H9 (cell line): ENCODE measurements at regions not wholly inside any gene's neighbourhood (a gene's known extent, or its start where the extent isn't known, plus 50 kb on each side); places are given as distances from the start of the nearest gene placed in this dataset.

Experiments used
- DNase-seq: peaks from one replicate; pipeline ENCODE4 v3.0.0-alpha.2; 2017
- H2AFZ ChIP-seq: one replicate; pipeline ENCODE4 v1.6.1; 2013; ENCODE audit warnings: mild to moderate bottlenecking, low read length, control low read depth, moderate library complexity
- H2AK5ac ChIP-seq: 2 replicates; pipeline ENCODE4 v1.6.1; 2013; ENCODE audit warnings: low read length, control low read depth, mixed read lengths; ENCODE audit not compliant: insufficient read length
- H2BK120ac ChIP-seq: one replicate; pipeline ENCODE4 v1.6.1; 2013; ENCODE audit warnings: low read depth, mild to moderate bottlenecking, low read length, control low read depth, inconsistent platforms; ENCODE audit not compliant: poor library complexity, severe bottlenecking
- H2BK12ac ChIP-seq: 2 replicates; pipeline ENCODE4 v1.6.1; 2013; ENCODE audit warnings: low read length, control low read depth, mixed read lengths, low read depth; ENCODE audit not compliant: insufficient read length
- H2BK15ac ChIP-seq: 2 replicates; pipeline ENCODE4 v1.6.1; 2013; ENCODE audit warnings: low read depth, low read length, control low read depth
- H2BK20ac ChIP-seq: one replicate; pipeline ENCODE4 v1.6.1; 2013; ENCODE audit warnings: low read depth, mild to moderate bottlenecking, low read length, control low read depth, inconsistent platforms; ENCODE audit not compliant: poor library complexity, severe bottlenecking
- H2BK5ac ChIP-seq: 2 replicates; pipeline ENCODE4 v1.6.1; 2013; ENCODE audit warnings: low read length, control low read depth, mixed read lengths; ENCODE audit not compliant: insufficient read length
- H3K14ac ChIP-seq: 2 replicates; pipeline ENCODE4 v1.6.1; 2013; ENCODE audit warnings: low read length, control low read depth; ENCODE audit not compliant: insufficient read depth
- H3K18ac ChIP-seq: 2 replicates; pipeline ENCODE4 v1.6.1; 2013; ENCODE audit warnings: low read depth, mild to moderate bottlenecking, mixed read lengths, low read length, control low read depth; ENCODE audit not compliant: insufficient read length
- H3K23ac ChIP-seq: 2 replicates; pipeline ENCODE4 v1.6.1; 2013; ENCODE audit warnings: low read length, control low read depth, mixed read lengths, low read depth; ENCODE audit not compliant: insufficient read length
- H3K23me2 ChIP-seq: 2 replicates; pipeline ENCODE4 v1.6.1; 2013; ENCODE audit warnings: low read depth, mild to moderate bottlenecking, mixed read lengths, low read length, control low read depth; ENCODE audit not compliant: insufficient read length, poor library complexity, severe bottlenecking
- H3K27ac ChIP-seq: 2 replicates; pipeline ENCODE4 v1.5.1; 2013; ENCODE audit warnings: low read length, control low read depth, mixed read lengths, low read depth; ENCODE audit not compliant: insufficient read length
- H3K27me3 ChIP-seq: 2 replicates; pipeline ENCODE4 v1.6.1; 2013; ENCODE audit warnings: low read length, control low read depth, inconsistent platforms; ENCODE audit not compliant: insufficient read depth
- H3K4ac ChIP-seq: 2 replicates; pipeline ENCODE4 v1.6.1; 2013; ENCODE audit warnings: low read depth, mild to moderate bottlenecking, control low read depth, inconsistent platforms, low read length, moderate library complexity
- H3K4me1 ChIP-seq: 2 replicates; pipeline ENCODE4 v1.6.1; 2013; ENCODE audit warnings: low read length, control low read depth, inconsistent platforms; ENCODE audit not compliant: insufficient read depth
- H3K4me2 ChIP-seq: 2 replicates; pipeline ENCODE4 v1.6.1; 2013; ENCODE audit warnings: low read length, control low read depth, mixed read lengths; ENCODE audit not compliant: insufficient read length, insufficient read depth
- H3K56ac ChIP-seq: 2 replicates; pipeline ENCODE4 v1.6.1; 2013; ENCODE audit warnings: low read depth, mild to moderate bottlenecking, mixed read lengths, low read length, control low read depth; ENCODE audit not compliant: insufficient read length
- H3K79me1 ChIP-seq: 2 replicates; pipeline ENCODE4 v1.6.1; 2013; ENCODE audit warnings: low read depth, mild to moderate bottlenecking, moderate library complexity, low read length, control low read depth, inconsistent platforms; ENCODE audit not compliant: insufficient read depth, poor library complexity, severe bottlenecking
- H3K79me2 ChIP-seq: 2 replicates; pipeline ENCODE4 v1.6.1; 2013; ENCODE audit warnings: low read length, control low read depth, inconsistent platforms; ENCODE audit not compliant: insufficient read depth
- H3K9ac ChIP-seq: 2 replicates; pipeline ENCODE4 v1.6.1; 2013; ENCODE audit warnings: low read length, control low read depth, mixed read lengths; ENCODE audit not compliant: insufficient read length; ENCODE audit errors: extremely low read depth
- H3K9me3 ChIP-seq: one replicate; pipeline ENCODE4 v1.6.1; 2013; ENCODE audit warnings: low read depth, low read length, inconsistent platforms; ENCODE audit not compliant: control insufficient read depth
- H3T11ph ChIP-seq: one replicate; pipeline ENCODE4 v1.6.1; 2013; ENCODE audit warnings: mild to moderate bottlenecking, low read length, control low read depth, inconsistent platforms
- H4K20me1 ChIP-seq: one replicate; pipeline ENCODE4 v1.6.1; 2013; ENCODE audit not compliant: control insufficient read depth, insufficient read length, insufficient read depth
- H4K5ac ChIP-seq: 2 replicates; pipeline ENCODE4 v1.6.1; 2013; ENCODE audit warnings: low read depth, mild to moderate bottlenecking, mixed read lengths, low read length, control low read depth; ENCODE audit not compliant: insufficient read length
- H4K8ac ChIP-seq: replicated peaks from 2 replicates; pipeline ENCODE4 v1.6.1; 2013; ENCODE audit warnings: low read length, control low read depth, mixed read lengths, low read depth; ENCODE audit not compliant: insufficient read length
- H4K91ac ChIP-seq: 2 replicates; pipeline ENCODE4 v1.6.1; 2013; ENCODE audit warnings: low read depth, mild to moderate bottlenecking, moderate library complexity, mixed read lengths, low read length, control low read depth; ENCODE audit not compliant: insufficient read length
- H3K27ac Mint-ChIP-seq, 3 experiments: 2 replicates in 2 of 3; 3 replicates in 1 of 3; pipeline ENCODE4 v1.8.0; 2020 to 2021; ENCODE audit warnings: mixed read lengths in 3 of 3, mild to moderate bottlenecking in 1 of 3, moderate library complexity in 1 of 3
- H3K27me3 Mint-ChIP-seq: 2 replicates; pipeline ENCODE4 v1.8.0; 2021; ENCODE audit warnings: low read depth, mild to moderate bottlenecking, moderate library complexity, mixed read lengths
- H3K36me3 Mint-ChIP-seq, 3 experiments: 2 replicates in 2 of 3; 3 replicates in 1 of 3; pipeline ENCODE4 v1.8.0; 2020 to 2021; ENCODE audit warnings: low read depth in 3 of 3, mixed read lengths in 3 of 3; ENCODE audit not compliant: insufficient read depth in 1 of 3
- H3K4me1 Mint-ChIP-seq, 2 experiments: 2 replicates each; pipeline ENCODE4 v1.8.0; 2020; ENCODE audit warnings: mixed read lengths in 2 of 2
- H3K4me3 Mint-ChIP-seq, 2 experiments: 2 replicates in 1 of 2; 3 replicates in 1 of 2; pipeline ENCODE4 v1.8.0; 2020 to 2021; ENCODE audit warnings: mild to moderate bottlenecking in 2 of 2, mixed read lengths in 2 of 2, moderate library complexity in 1 of 2
- H3K9me3 Mint-ChIP-seq, 2 experiments: 2 replicates in 1 of 2; 3 replicates in 1 of 2; pipeline ENCODE4 v1.8.0; 2020; ENCODE audit warnings: mild to moderate bottlenecking in 2 of 2, mixed read lengths in 2 of 2, moderate library complexity in 1 of 2
- CTCF ChIP-seq: fragments of 200-600 bp; sonication (generic); conservative IDR thresholded peaks from 3 replicates; pipeline ENCODE4 v1.8.0; 2021; ENCODE audit warnings: antibody characterized with exemption, mild to moderate bottlenecking
- WGBS: extraction: QIAGEN DNeasy Blood & Tissue Kit; methylation state at CpG from one replicate; pipeline ENCODE4 v1.1.7; 2013; ENCODE audit warnings: missing lambda C conversion rate, low lambda C conversion rate, mixed read lengths; ENCODE audit not compliant: insufficient read length; ENCODE audit errors: extremely low coverage; 5-methylcytosine and 5-hydroxymethylcytosine counted together

DNA sequence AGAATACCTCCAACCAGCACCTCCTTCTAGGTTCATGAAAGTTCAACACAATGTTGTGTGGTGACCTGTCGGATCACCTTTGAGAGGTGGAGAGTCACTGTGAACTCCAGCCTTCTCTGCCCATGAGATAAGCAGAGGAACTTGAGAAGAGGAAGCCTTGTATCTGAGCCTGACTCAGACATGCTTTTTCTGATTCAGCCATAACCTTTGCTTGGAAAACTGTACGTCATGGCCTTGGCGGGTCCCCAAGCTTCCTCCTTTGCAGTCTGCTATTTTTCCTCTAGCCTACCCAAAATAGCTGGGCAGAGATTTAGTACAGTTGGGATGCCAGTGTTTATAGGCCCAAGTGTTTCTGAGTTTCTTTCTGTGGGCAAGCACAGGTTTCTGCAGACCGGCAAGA is 274.7 kb downstream of the CETN3 start:
- Histone ChIP-seq H3K79me1 (no peaks in the 10 kb centered on the region), H4K8ac (no peak overlapping the region), H3T11ph (no peak overlapping the region), H2BK120ac (no peak overlapping the region), H3K4ac (no peak overlapping the region), H2BK20ac (no peak overlapping the region), H3K9me3 (no peaks in the 10 kb centered on the region), H2AFZ (no peak overlapping the region), H3K23me2 (no peaks in the 10 kb centered on the region), H3K27me3 (no peaks in the 10 kb centered on the region), H4K5ac (no peak overlapping the region), H3K9ac (no peak overlapping the region), H3K23ac (no peak overlapping the region), H3K18ac (no peak overlapping the region), H3K79me2 (no peaks in the 10 kb centered on the region), H4K20me1 (no peaks in the 10 kb centered on the region), H2BK12ac (no peak overlapping the region), H2BK15ac (no peak overlapping the region), H2BK5ac (no peak overlapping the region), H3K56ac (no peak overlapping the region), H3K14ac (no peak overlapping the region), H3K4me1 (no peaks in the 10 kb centered on the region; the same call in 1 of the 2 replicates), H2AK5ac (no peak overlapping the region), H3K27ac (no peak overlapping the region), H3K4me2 (no peak overlapping the region), H4K91ac (no peak overlapping the region)
- no peak for TF ChIP-seq CTCF
- no peaks in the 10 kb centered on the region; a peak in 1 of 7 replicates for H3K36me3 Mint-ChIP-seq
- no peak overlapping the region for H3K4me3 Mint-ChIP-seq
- no peaks in the 10 kb centered on the region for H3K9me3 Mint-ChIP-seq
- no CpG with 5 or more reads among the region's 4 CpGs for WGBS
- H3K4me1 Mint-ChIP-seq, result peaks cover 10% of the 10 kb centered on the region in 2 experiments
- DNase-seq, result no peak
- no peak overlapping the region for H3K27ac Mint-ChIP-seq
- no peaks in the 10 kb centered on the region for H3K27me3 Mint-ChIP-seq
